ENCODE measurements at regions not wholly inside any gene's neighbourhood (a gene's known extent, or its start where the extent isn't known, plus 50 kb on each side); places are given as distances from the start of the nearest gene placed in this dataset.
"Not testable (repeated sequence)": the region's sequence is repeated elsewhere in the genome, so short reads cannot be mapped to it uniquely, and the experiment has no call there.

DNA sequence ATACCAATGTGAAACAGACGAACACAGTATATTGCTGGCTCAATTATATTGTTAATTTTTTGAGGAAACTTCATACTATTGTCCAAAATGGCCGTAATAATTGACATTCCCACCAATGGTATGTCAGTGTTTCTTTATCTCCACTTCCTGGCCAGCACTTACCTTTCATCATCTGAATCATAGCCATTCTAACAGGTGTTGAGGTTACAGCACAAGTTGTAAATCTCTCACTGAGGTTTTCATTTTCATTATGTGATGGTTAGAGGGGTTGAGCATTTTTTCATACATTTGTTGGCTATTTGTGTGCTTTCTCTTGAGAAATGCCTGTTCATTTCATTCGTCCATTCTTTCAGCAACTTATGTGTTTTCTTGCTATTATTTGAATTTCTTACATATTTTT lies 824.0 kb downstream of the UQCRFS1 start:
- DNase-seq, result no peak

DNA sequence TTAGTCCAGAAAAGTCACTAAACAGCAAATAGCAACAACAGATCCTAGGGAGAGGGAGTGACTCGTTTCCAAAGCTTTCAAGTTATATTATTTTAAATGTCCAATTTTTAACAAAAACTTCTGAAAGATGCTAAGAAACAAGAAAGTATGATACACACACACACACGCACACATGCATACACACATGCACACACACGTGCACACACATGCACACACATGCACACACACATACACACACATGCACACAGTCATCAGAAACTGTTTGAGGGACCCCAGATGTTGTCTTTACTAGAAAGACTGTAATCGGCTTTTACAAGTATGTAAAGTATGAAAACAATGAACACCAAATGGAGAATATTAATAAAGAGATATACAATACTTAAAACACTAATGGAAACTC lies 825.4 kb downstream of the UQCRFS1 start:
- DNase-seq, result no peak

DNA sequence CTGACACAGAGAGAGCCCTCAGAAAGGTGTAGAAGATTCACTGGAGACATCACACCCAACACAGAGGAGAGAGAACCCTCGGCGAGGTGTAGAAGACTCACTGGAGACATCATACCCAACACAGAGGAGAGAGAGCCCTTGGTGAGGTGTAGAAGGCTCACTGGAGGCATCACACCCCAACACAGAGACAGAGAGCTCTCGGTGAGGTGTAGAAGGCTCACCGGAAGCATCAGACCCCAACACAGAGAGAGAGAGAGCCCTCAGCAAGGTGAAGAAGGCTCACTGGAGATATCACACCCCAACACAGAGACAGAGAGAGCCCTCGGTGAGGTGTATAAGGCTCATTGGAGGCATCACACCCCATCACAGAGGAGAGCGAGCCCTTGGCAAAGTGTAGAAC lies 826.5 kb downstream of the UQCRFS1 start:
- no peak for DNase-seq

DNA sequence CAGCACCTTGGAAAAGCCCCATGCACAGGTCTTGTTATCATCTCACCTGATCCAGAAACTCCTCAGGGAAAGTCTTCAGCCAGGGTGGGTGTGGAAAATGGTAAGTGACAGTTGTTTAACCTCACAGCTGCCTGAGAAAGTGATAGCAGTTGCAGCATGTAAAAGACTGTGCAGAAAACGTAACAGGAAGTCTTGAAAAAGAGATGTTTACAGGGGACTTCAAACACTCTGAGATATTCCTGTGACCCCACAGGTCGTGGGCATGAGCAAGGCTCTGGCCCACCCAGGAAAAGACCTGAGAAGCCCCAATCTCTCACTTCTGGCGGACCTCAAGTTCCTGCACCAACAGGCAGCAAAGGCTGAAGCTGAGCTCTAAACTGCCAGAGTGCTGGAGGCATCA lies 826.9 kb downstream of the UQCRFS1 start:
- DNase-seq, result no peak

DNA sequence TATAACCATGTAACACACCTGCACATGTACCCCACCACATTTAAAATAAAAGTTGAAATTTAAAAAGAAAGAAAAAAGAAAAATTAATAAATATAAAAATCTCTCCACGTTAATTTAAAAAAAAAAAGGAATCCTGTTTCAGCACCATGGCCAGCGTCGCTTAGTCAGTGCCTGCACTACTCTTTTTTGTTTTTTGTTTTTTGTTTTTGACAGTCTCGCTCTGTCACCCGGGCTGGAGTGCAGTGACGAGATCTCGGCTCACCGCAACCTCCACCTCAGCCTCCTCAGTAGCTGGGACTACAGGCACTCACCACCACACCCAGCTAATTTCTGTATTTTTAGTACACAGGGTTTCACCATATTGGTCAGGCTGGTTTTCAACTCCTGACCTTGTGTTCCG lies 835.9 kb downstream of the UQCRFS1 start:
- no peak for DNase-seq

DNA sequence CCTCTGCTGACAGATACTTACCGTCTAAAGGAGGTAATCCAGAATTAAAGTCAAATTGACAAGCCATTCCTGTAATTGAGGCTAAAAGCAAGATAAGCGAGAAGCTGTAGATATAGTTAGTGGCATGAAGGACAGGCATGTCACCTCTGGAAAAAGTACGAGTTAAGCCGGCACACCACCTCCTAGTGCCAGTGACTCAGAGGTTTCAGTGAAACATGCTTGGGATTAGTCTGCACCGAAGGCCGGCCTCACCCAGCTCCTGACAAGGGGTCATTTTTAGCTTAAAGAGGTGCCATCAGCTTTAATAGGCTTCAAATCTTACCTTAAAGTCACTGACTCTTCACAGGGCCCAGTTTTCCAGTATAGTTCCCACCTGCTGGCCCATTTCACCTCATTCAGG lies 838.0 kb downstream of the UQCRFS1 start:
- DNase-seq, result no peak

DNA sequence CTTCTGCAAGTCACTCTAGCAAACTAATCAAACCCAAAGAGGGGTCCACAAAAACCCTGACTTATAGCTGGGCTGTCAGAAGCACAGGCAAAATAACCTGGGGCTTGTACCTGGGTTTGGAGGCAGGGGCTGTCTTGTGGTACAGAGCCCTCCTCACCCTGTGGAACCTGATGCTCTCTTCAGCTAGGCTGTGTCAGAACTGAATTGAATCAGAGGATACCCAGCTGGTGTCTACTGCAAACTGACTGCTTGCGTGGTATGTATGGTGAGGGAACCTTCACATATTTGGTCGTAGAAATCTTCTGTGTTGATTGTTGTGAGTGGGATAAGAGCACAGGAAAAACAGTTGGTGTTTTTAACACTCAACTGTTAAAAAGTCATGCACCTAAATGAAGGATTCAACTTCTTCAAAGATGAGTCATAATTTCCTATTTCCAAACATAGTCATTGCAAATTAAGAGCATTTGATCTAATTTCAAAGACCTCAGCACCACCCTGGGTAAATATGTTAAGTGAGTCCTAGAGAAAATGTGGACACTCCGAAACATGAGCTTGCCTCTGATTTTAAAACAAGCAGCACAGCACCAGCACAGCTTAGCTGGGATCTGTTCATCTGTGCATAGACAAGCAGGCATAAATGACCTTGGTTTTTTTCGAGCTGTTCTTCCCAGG lies 840.2 kb downstream of the UQCRFS1 start:
- no peak for DNase-seq

DNA sequence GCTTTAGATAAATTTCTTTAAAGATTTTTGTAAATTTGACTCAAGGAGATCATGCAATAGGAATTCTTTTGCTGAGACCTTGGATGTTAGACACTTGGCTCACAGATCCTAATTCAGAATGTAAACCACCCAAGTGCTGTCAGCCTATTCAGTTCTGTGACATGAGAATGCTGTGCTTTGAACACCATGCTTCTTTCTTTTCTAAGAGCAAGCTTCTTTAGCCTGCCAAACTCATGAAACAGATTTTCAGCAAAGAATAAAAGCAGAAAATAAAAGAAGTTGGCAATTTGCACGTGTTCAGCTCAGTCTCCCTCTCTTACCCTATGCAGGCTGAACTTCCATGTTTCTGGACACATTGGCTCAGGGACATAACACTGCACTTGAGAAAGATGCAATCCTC lies 845.8 kb downstream of the UQCRFS1 start:
- no peak for DNase-seq

DNA sequence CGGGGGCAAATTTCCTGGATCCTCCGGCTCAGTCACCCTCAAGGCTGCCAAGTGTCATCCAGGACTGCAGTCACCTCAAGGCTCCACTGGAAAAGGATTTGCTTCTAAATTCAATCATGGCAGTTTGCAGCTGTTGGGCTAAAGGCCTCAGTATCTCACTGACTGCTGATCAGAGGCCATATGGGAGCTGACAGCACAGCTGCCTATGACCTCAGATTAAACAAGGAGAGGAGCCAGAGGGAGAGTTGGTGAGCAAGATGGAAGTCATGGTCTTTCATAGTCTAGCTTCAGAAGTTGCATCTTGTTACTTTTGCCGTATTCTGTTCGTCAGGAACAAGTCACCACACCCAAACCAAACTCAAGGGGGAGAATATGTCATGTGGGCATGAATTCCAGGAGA lies 849.7 kb downstream of the UQCRFS1 start:
- no peak for DNase-seq

DNA sequence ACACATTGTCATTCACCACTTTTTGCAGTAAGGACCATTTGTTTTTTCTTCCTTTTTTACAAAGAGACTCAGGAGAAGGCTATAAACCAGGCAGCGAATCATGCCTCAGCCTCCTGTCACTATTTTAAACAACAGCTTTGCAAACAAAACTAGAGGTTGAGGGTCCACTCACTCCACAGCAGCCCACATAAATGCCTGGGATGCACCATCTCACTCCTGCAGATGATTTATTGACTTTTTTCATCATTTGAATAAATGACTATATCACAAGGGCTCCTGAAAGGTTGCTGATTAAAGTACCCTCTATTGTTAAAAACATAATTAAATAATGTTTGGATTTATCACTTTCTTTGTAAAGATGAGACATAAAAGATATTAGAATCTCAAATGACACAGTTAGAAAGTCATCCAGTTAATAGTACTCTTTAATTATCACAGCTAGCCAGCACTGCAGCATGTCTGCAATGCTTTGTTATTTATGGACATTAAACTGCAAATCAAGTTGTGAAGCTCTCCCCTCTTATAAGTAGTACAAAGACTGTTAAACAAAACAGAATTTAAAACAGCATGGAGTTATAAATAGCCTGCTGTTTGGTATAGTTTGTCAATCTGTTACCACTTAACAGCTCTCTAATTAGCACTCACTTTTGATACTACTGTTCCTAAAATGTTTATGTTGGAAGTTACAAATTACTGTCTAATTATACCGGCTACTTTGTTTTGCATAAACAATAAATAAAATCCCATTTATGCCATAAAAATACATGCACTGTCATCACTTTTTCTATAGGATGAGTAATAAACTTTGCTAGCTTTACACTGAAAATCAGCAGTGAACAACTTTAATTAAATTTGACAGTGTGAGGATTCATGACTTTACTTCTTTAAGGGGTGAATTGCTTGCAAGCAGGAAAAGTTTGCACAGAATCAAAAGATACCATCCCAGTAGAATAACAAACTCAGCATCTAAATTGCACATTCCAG lies 853.2 kb downstream of the UQCRFS1 start:
- no peak for DNase-seq

DNA sequence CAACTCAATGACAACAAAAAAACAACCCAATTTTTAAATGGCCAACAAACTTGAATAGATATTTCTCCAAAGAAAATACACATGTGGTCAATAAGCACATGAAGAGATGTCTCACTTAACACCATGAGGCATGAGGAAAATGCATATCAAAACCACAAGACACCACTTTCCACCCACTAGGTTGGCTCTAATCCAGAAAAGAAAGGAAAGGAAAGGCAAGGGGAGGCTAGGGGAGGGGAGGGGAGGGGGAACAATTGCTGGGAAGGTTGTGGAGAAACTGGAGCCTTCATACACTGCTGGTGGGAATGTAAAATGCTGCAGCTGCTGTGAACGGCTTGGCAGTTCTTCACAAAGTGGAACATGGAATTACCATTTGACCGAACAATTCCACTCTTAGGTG lies 854.3 kb downstream of the UQCRFS1 start:
- no peak for DNase-seq

DNA sequence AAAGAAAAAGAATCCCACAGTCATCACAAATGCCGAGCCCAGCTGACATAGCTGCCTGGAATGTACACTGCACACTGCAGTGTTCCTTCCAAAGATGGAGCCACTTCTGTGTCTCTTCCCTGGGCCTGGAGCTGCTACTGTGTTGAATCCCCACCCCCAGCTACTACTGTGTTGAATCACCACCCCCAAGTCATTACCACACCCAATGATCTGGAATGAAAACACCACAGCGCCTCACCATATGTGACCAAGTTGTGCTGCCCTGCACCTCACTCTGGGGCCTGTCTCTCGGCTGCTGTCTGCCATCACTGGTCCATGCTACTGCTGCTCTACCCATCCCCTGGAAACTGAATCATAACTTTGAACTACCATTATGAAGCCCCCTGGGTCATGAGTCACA lies 861.2 kb downstream of the UQCRFS1 start:
- DNase-seq, result no peak

DNA sequence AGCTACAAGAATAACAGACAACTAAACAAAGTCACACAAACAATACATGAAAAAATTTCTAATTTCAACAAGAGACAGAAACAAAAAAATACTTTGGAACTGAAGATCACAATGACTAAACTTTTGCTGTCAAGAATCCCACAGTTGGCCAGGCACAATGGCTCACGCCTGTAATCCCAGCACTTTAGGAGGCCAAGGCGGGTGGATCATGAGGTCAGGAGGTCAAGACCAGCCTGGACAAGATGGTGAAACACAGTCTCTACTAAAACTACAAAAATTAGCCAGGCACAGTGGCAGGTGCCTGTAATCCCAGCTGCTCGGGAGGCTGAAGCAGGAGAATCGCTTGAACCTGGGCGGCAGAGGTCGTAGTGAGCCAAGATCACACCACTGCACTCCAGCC lies 861.6 kb downstream of the UQCRFS1 start:
- DNase-seq, result not testable (repeated sequence)

DNA sequence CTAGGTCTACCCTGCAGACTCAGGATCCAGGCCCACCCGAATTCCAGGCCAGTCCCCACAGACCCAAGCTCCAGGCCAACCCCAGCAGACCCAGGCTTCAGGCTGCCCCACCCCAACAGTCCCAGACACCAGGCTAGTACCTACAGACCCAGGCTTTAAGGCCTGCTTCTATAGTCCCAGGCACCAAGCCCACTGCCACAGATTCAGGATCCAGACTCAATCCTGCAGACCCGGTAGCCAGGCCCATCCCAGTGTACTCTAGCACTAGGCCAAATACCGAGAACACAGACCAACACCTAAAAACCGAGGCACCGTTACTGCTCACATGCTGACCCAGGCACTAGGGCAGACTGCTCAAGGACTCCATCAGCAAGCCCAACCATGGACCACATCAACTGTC lies 862.3 kb downstream of the UQCRFS1 start:
- no peak for DNase-seq

DNA sequence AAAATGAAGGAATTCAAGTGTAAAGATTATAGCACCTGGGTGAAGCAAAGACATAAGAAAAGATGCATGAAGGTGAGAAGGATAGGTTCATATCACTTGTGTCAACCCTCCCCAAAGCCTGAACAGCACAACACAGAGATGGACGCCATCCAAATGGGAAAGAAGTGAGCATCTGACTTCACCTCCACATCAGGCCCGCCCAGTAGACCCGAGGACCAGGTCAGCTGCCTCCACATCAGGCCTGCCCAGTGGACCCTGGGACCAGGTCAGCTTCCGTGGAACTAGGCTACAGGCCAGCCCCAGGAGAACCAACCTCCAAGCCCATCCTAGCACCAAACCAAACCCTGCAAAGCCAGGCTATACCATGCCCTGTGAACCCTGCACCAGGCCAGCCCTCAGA lies 862.9 kb downstream of the UQCRFS1 start:
- DNase-seq, result no peak

DNA sequence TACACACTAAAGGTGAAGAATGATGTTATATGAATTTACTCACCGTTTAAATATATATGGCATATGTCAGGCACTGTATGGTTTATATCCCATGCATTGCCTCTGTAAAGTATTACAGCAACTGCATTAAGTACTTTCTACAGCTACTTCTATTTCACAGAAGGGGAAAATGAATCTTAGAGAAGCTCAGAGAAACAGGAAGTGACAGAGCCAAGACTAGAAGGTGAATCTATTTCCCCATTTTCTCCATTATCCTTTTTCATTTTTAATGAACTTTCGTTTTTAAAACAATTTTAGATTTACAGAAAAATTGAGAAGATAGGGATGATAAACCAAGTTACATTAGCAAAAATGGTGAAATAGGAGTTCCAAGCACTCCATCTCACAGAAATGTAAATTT lies 863.3 kb downstream of the UQCRFS1 start:
- DNase-seq, result no peak

DNA sequence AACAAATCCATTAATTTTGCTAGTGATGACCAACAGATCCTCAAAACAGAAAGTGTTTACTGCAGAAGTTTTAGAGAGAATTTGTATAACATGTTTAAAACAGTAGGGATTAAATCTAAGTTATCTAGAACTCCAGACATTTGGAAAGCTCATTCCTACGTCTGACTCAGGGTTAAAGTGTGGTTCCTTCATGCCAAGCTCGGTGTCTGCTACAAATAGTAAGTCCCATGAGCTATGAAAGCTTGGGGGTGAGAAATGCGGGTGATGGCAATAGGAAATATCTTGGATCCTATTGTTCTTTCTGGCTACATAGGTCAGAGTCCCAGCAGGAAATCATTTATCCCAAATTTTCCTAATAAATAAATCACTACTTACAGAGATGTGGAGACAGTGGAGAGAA lies 867.1 kb downstream of the UQCRFS1 start:
- no peak for DNase-seq

DNA sequence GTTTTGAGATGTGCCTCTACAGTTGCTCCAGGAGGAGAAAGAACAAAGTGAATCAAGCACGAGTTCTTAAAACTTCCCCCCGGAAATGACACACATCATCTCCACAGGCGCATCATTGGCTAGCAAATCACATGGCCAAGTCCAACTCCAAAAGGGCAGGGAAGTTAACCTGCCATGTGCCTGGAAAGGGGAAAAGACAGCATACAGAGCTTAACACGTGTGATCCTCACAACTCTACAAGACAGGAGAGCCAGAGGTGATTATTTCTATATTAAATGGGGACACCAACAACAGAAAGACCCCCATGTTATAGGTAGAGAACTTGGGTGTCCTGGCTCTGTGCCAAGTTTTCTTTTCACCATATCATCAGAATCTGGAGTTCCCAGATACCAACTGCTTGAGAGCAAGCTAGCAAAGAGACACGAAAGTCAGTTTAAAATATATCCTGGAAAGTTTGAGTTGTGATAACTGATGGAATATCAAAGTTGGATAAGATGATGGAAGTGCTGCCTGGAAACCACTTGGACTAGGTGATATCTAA lies 871.1 kb downstream of the UQCRFS1 start:
- DNase-seq, result no peak

DNA sequence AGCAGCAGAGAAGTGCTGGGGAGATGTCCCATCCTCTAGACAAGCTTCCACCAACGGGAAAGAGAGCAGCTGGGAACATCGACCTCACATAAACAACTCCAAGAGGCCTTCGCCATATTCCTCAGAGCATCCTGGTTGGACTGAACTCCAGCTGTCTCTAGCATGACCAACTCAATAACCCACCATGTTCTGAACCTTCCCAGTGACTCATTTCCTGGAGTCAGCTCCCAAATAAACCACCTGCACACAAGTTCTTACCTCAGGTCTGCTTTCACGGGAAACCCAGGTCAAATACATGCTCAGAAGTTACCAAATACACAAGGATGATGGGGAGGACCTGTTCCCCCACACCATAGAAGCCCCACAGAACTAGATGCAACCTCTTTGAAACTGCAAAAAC lies 878.5 kb downstream of the UQCRFS1 start:
- DNase-seq, result no peak

DNA sequence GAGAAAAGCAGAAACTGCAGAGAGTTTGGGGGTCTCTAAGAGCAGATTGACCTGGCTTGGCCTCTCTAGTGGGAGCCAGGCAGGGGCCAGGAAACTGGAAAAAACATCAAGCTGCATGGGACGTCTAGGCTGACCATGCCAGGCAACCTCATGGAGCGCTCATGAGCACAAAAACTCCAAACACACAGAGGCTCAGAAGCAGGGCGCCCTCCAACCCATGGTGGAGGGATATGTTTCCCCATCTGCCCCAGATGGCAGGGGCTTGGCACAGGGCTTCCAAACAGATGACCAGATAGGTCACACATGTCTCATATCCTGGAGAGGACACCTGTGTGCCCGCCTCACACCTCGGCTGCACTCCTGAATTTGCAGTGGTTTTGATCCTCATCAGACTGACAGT lies 879.0 kb downstream of the UQCRFS1 start:
- no peak for DNase-seq

DNA sequence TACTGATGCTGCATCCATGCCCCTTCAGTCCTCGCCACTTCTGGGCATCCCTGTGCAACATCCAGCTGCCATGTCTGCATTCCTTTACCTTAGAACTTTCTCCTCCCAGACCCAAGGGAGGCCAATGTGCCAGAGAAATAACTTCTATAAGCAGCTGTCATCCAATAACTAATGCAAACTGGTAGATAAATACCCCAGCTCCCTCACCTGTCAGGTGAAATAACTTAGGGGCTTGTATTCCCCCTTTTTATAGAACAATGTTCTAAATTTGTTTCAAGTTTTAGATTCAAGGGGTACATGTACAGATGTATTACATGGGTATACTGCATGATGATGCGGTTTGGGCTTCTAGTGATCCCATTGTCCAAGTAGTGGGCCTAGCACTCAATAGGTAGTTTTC lies 880.1 kb downstream of the UQCRFS1 start:
- no peak for DNase-seq

DNA sequence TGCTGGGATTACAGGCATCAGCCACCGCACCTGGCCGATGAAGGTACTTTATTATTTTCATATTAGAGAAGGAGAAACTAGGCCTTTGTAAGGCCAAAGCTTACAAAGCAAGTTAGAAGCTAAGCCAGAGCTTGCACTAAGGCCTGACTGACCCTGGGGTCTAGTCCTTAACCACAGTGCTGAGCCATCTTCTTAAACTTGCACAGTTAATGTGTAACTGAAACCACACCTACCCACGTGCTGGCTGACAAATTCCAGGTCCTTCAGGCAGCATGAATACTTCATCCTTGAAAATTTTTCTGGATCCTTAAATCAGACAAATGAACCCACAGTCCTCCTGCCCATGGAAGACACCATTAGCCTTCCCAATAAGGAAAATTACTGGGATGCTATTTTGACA lies 880.6 kb downstream of the UQCRFS1 start:
- no peak for DNase-seq

DNA sequence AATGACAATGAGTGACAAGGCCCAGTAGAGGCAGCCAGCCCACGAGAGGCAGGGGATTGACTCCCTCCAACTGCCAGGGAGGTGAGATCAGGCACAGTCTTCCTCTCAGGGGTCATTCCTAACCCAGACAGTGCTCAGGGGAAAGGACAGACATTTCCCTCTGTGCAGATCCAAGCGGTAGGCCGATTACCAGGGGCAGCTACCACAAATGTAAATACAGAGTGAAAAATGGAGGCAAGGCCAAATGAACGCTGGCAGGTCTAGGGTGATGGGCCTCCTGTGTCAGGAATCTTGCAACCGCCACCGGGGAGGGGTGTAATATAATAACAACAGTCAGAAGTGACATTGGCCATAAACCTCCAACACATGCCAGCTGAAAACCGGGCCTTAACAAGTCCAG lies 881.4 kb downstream of the UQCRFS1 start:
- DNase-seq, result no peak

DNA sequence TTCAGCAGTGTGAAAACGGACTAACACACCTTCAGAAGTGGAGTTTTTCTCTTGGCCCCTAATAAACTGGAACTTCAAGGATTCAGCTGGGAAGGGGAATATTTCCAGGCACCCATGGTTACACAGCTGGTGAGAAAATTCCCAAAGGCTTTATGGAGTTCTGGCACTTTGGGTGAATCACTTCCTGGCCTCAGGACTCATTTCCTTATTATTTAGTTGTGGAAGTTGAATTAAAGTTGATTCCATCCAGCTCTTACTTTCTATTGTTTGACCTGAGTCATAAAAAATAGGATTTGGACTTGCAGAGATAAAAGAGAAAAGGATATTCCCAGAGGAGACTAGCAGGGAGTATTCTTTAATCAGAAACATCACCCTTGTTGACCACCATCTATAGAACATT lies 882.1 kb downstream of the UQCRFS1 start:
- no peak for DNase-seq
